GM18505 (cell line): ENCODE measurements at regions not wholly inside any gene's neighbourhood (a gene's known extent, or its start where the extent isn't known, plus 50 kb on each side); places are given as distances from the start of the nearest gene placed in this dataset.

Source experiments
- ATAC-seq: cut with Tn5 transposase; IDR thresholded peaks from one replicate; pipeline ENCODE4 v1.9.1; 2021; ENCODE audit not compliant: unreplicated experiment
- POLR2A ChIP-seq: IDR thresholded peaks from 4 replicates; pipeline ENCODE4 v1.6.1; 2011; ENCODE audit warnings: borderline replicate concordance; ENCODE audit not compliant: insufficient read depth, insufficient read length; ENCODE audit errors: extremely low read depth

DNA sequence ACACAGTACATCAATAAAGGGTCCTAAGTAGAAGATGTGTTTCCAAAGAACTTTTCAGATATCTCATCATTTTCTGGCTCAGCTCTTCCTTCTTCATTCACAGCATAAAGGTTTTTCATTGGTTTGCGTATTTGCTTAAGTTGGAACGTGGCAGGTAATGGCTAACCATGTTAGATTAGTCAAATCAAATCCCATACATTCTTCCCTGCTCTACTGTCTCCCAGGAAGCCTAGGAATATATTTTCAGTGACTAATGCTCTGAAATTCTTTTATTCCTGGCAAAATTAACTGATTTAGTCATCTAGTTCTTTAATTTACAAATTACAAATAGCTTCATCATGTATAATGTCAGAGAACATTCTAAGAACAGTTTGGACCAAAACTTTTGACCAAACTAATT is 99.6 kb upstream of the TMEM161B start:
- no peak for TF ChIP-seq POLR2A
- ATAC-seq, result no peak

DNA sequence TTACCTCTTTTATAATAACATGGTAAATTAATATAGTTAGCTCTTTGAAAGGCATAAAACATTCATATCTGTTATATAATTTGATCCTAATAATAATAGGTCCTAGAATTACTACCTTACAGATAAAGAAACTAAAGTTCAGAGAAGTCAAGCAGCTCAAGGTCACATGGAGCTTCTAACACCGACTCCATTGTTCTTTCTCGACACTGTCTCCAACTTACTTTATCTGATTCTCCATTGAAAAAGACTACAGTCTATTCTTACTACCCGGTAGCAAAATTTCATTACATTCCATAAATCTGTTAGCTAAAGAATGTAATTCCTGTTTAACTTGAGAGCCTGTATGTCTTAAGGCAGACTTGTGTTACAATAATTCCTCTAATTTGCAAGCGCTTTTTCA is 96.3 kb upstream of the TMEM161B start:
- TF ChIP-seq POLR2A, result no peak
- ATAC-seq, result no peak

DNA sequence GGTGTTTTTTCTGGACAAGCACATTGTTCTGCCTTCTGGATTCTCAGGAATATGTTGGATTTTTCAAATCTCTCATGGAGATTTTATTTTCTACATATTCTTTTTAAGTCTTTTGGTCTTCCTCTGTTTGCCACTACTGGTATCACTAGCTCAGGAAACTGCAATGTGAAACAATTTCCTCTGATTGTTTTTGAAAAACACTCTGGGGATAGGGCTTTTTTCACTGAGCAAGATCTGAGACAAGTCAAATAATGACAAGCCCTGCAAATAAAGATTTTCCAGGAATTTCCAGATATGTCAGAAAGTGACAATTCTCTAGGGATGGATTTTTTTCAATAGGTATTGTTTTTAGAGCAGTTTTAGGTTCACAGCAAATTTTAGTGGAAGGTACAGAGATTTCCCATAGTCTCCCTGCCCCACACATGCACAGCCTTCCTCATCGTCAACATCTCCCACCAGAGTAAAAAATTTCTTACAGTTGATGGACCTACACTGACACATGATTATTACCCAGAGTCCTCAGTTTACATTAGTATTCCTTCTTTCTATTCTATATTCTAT is 86.9 kb upstream of the TMEM161B start:
- ATAC-seq, result no peak
- no peak for TF ChIP-seq POLR2A

DNA sequence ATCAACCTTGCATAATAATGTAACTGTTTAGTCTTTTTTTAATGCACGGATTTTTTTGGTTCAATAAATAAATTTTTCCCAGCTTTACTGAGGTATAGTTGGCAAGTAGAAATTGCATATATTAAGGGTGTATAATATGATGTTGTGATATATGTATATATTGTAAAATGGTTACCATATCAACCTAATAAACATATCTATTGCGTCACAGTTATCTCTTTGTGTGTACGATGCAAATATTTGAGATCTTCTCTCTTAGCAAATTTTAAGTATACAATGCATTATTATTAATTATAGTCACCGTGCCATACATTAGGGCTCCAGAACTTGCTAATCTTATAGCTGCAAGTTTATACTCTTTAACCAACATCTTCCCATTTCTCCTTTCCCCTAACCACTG is 57.2 kb upstream of the TMEM161B start:
- no peak for TF ChIP-seq POLR2A
- no peak for ATAC-seq

DNA sequence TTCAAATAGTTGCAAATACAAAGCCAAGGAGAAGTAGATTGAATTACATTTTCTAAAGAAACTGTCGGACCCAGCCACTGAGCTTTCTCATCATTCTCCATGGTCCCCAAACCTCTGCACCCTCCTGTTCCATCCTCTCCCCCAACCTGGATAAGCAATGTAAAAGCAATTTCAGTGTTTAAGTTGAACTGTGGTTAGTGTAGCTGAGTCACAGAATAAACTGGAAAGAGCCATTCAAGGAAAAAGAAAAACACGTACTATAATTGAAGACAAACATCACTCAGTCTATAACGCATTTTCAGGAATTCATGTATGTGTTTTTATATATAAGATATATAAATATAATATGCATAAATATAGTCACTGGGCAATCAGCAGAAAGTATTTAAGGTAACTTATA is 54.1 kb upstream of the TMEM161B start:
- TF ChIP-seq POLR2A, result no peak

More for the DNA sequence above, 54.1 kb upstream of the TMEM161B start:
- no peak for ATAC-seq
